NCI-H2196 treated with DMSO at 0.1 percent for 48 hours (cell line): ENCODE measurements at regions not wholly inside any gene's neighbourhood (a gene's known extent, or its start where the extent isn't known, plus 50 kb on each side); places are given as distances from the start of the nearest gene placed in this dataset.

Experiments
- DNase-seq: peaks from one replicate; lab custom pipeline; 2025; ENCODE audit not compliant: unreplicated experiment; lab: John Stamatoyannopoulos, UW

GRCh38 chr5:74016373-74016772, 390.4 kb downstream of the ARHGEF28 start:
- DNase-seq, result no peak

DNA sequence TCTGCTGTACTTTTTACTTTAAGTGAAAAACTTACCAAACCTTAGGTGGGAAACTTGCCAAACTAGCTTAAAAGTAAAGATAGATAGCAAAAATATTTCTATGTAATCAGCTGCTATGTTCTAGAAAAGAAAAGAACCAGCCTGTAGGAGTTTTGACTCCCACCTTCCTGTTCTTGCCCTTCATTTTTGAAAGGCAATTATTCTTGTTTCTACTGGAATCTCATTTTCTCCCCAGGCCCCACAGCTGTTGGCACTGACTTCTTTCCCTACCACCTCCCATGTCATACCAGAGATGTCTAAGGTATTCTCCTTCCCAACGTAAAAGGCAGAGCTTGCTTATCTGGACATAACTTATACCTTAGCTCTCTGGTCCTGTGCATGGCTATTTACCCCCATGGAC, 389.7 kb downstream of the ARHGEF28 start:
- DNase-seq, result no peak

DNA sequence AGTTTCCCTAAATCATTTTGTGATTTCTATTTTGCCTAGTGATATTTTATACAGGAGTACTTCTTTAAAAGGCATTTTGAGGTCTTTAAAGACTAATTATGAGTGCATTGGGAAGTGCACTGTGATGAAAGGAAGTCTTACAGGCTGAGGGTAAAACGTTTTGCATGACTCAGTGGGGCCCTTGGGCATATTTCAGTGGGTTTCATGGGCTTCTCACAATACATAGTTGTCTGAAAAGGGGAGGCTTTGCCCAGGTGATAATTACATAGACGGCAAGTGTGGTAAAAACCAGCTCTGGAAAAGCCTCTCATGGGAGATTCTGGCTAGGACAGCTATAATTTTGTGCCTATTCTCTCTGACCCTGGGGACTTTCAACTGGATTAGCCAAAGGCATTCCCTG, 387.2 kb downstream of the ARHGEF28 start:
- DNase-seq, result no peak

DNA sequence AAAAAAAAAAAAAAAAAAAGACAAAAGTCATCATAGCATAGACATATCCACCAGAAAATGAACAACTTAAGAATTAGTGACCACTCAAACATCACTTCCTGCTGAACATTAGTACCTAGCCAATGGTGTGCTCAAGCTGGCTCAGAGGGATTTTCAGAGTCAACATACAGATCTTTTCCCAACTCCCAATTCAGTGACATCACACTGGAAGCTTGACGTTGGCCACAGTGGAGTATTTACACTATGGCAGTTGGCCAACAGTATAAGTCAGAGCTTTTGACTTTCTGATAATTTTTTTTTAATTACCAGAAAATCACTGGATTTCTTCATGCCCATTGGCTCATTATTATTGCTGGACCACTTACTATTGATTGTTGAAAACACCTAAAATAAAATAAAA, 383.5 kb downstream of the ARHGEF28 start:
- no peak for DNase-seq

- DNase-seq, result no peak
These were observed 381.2 kb downstream of the ARHGEF28 start for GRCh38 chr5:74007193-74007592.

DNA sequence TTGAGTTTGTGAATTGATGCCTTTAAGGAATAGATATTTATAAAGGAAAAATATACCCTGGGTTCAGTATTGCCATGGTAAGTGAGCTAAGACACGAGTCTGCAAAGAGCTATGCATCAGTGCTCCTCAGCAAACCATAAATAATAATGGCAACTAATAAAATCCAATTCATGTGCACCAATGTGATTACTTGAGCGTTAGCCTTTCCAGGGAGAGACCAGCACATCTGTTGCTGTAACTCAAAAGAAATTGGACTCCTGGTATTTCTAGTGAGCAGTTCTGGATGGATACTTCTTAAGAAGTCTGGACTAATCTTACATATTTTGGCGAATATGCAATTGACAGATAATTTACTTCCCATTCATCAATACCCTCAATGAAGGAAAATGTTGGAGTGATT, 373.3 kb downstream of the ARHGEF28 start:
- DNase-seq, result no peak

- no peak for DNase-seq
These were observed 372.5 kb downstream of the ARHGEF28 start for GRCh38 chr5:73998489-73998888.

GRCh38 chr5:73997960-73998359, 372.0 kb downstream of the ARHGEF28 start:
- no peak for DNase-seq

DNA sequence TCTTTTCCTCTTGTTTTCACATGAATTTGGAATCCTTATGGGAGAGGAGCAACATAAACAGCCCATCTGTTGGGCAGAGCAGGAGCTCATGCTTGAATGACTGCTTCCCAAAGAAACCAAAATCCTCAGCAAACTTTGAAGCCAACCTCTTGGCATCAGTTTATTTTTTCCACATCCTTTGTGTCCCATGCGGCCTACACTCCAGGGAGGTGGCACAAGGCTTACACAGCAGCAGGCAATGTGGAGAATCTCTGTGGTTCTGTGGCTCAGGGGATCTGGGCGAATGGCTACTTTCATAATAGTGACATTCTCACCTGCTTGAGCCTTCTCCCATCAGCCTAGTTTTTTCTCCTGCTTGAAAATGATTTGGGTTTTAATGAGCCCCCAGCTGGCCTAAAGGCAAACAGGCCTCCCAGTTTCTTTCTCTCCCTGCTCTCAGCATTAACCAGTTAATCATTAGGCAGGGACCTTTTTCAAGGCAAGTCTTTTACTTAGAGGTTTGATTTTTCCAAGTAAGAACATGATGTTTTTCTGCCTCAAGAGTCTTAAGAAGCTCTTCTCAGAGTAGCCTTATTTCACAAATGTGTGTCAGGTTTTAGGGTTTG, 370.3 kb downstream of the ARHGEF28 start:
- DNase-seq, result no peak

- no peak for DNase-seq
These were observed 369.0 kb downstream of the ARHGEF28 start for GRCh38 chr5:73994963-73995362.
